Glutamatergic neuron (in vitro differentiated cells): ENCODE measurements at regions not wholly inside any gene's neighbourhood (a gene's known extent, or its start where the extent isn't known, plus 50 kb on each side); places are given as distances from the start of the nearest gene placed in this dataset.

Source experiments
- DNase-seq: peaks from one replicate; pipeline ENCODE4 v3.0.0; 2022
- H3K27ac Mint-ChIP-seq: one replicate; pipeline ENCODE4 v1.8.0; 2020; ENCODE audit warnings: mild to moderate bottlenecking, mixed read lengths, inconsistent platforms; ENCODE audit not compliant: unreplicated experiment
- H3K27me3 Mint-ChIP-seq: one replicate; pipeline ENCODE4 v1.8.0; 2020; ENCODE audit warnings: mild to moderate bottlenecking, moderate library complexity, mixed read lengths, inconsistent platforms; ENCODE audit not compliant: unreplicated experiment
- H3K36me3 Mint-ChIP-seq: one replicate; pipeline ENCODE4 v1.8.0; 2020; ENCODE audit warnings: mild to moderate bottlenecking, mixed read lengths, inconsistent platforms; ENCODE audit not compliant: unreplicated experiment
- H3K4me1 Mint-ChIP-seq: one replicate; pipeline ENCODE4 v1.8.0; 2020; ENCODE audit warnings: mild to moderate bottlenecking, low read depth, mixed read lengths, inconsistent platforms; ENCODE audit not compliant: unreplicated experiment
- H3K4me3 Mint-ChIP-seq: one replicate; pipeline ENCODE4 v1.8.0; 2020; ENCODE audit warnings: mild to moderate bottlenecking, mixed read lengths, inconsistent platforms; ENCODE audit not compliant: unreplicated experiment
- H3K9me3 Mint-ChIP-seq: one replicate; pipeline ENCODE4 v1.8.0; 2020; ENCODE audit warnings: mild to moderate bottlenecking, moderate library complexity, mixed read lengths, inconsistent platforms; ENCODE audit not compliant: unreplicated experiment
- TF ChIP-seq, protein P1 (sequence below): fragments of 200-600 bp; sonication (generic); IDR thresholded peaks from one replicate; pipeline ENCODE4 v1.5.0; 2021; ENCODE audit not compliant: partially characterized antibody, unreplicated experiment

GRCh38 chr7:156543699-156544598 is 96.6 kb upstream of the RNF32 start:
- Mint-ChIP-seq H3K4me3 (no peak overlapping the region), H3K36me3 (peaks cover 8% of the 10 kb centered on the region), H3K27ac (no peak overlapping the region), H3K4me1 (no peaks in the 10 kb centered on the region), H3K9me3 (peaks cover 3% of the 10 kb centered on the region), H3K27me3 (no peaks in the 10 kb centered on the region)
- no peak for DNase-seq
- TF ChIP-seq, protein P1, sequence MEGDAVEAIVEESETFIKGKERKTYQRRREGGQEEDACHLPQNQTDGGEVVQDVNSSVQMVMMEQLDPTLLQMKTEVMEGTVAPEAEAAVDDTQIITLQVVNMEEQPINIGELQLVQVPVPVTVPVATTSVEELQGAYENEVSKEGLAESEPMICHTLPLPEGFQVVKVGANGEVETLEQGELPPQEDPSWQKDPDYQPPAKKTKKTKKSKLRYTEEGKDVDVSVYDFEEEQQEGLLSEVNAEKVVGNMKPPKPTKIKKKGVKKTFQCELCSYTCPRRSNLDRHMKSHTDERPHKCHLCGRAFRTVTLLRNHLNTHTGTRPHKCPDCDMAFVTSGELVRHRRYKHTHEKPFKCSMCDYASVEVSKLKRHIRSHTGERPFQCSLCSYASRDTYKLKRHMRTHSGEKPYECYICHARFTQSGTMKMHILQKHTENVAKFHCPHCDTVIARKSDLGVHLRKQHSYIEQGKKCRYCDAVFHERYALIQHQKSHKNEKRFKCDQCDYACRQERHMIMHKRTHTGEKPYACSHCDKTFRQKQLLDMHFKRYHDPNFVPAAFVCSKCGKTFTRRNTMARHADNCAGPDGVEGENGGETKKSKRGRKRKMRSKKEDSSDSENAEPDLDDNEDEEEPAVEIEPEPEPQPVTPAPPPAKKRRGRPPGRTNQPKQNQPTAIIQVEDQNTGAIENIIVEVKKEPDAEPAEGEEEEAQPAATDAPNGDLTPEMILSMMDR = no peak

GRCh38 chr7:156540619-156541165 is 99.9 kb upstream of the RNF32 start:
- Mint-ChIP-seq H3K36me3 (peaks cover 5% of the 10 kb centered on the region), H3K9me3 (no peaks in the 10 kb centered on the region), H3K4me3 (no peak overlapping the region), H3K27me3 (peaks cover 4% of the 10 kb centered on the region), H3K27ac (no peak overlapping the region), H3K4me1 (no peaks in the 10 kb centered on the region)
- DNase-seq = no peak
- TF ChIP-seq, protein P1 = no peak

GRCh38 chr7:156539999-156540398 is 100.6 kb upstream of the RNF32 start:
- peaks cover 4% of the 10 kb centered on the region for H3K27me3 Mint-ChIP-seq
- H3K4me3 Mint-ChIP-seq = no peak overlapping the region
- DNase-seq = no peak
- peaks cover 5% of the 10 kb centered on the region for H3K36me3 Mint-ChIP-seq
- TF ChIP-seq, protein P1 = no peak
- H3K4me1 Mint-ChIP-seq = no peaks in the 10 kb centered on the region
- H3K27ac Mint-ChIP-seq = no peak overlapping the region
- H3K9me3 Mint-ChIP-seq = no peaks in the 10 kb centered on the region

DNA sequence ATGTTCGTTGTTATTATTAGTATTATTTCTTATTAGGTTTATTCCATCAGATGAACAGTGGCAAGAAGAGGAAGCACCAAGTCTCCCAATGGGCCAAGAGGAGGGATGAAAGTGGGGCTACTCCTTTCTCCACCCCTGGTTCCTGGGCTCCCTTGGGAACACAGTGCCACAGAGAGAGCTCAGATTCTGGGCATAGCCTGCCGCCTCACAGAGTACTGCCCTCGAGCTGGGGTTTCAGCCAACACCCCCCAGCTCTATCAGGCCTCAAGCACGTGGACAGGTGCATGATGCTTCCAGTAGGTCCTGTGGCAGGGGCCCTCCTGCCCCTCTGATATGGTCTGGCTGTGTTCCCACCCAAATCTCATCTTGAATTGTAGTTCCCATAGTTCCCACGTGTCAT is 103.6 kb upstream of the RNF32 start:
- TF ChIP-seq, protein P1 = no peak
- Mint-ChIP-seq H3K4me3 (no peak overlapping the region), H3K9me3 (no peaks in the 10 kb centered on the region), H3K36me3 (peaks cover 5% of the 10 kb centered on the region), H3K27ac (no peak overlapping the region), H3K4me1 (no peaks in the 10 kb centered on the region), H3K27me3 (peaks cover 6% of the 10 kb centered on the region)
- no peak for DNase-seq

DNA sequence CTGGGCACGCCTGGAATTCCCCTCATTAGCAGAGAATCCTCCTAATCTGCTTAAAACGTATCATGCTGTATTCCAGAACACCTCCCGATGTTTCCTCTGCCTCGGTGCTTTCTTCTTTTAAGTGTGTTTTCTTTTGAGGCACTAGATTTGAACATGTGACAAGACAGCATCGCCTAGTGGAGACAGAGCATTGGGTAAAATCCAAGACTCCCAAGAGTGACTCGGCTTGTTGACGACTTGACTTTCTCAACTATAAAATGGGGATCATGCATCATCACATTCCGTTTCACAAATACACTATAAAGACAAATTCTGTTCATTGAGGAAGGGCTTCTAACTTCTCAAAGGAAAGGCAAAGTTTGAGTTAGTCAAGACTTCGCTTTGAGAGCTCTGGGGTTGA is 105.6 kb upstream of the RNF32 start:
- DNase-seq = no peak
- Mint-ChIP-seq H3K4me3 (no peak overlapping the region), H3K27ac (no peak overlapping the region), H3K27me3 (peaks cover 6% of the 10 kb centered on the region), H3K9me3 (no peaks in the 10 kb centered on the region), H3K36me3 (peaks cover 5% of the 10 kb centered on the region), H3K4me1 (no peaks in the 10 kb centered on the region)
- TF ChIP-seq, protein P1 = no peak
